Activated T-helper 1 cell treated with anti-CD3 and anti-CD28 coated beads, Interleukin-12 subunit alpha, Interleukin-12 subunit beta, Interleukin-2, Interleukin-4 antibody, amounts not matched to agents 30 ng/mL and 10 ng/mL and 1 ng/mL, durations not matched to agents 14 hours and 24 hours and 36 hours (primary cell): ENCODE measurements at regions not wholly inside any gene's neighbourhood (a gene's known extent, or its start where the extent isn't known, plus 50 kb on each side); places are given as distances from the start of the nearest gene placed in this dataset.
"Not testable (repeated sequence)": the region's sequence is repeated elsewhere in the genome, so short reads cannot be mapped to it uniquely, and the experiment has no call there.

Experiments used
- DNase-seq: peaks from one replicate; pipeline ENCODE4 v3.0.0; 2021; ENCODE audit warnings: low spot score
- H3K27ac Mint-ChIP-seq: one replicate; pipeline ENCODE4 v1.8.0; 2021; ENCODE audit warnings: mild to moderate bottlenecking, mixed read lengths
- H3K27me3 Mint-ChIP-seq: one replicate; pipeline ENCODE4 v1.8.0; 2022; ENCODE audit warnings: mild to moderate bottlenecking, moderate library complexity, mixed read lengths; ENCODE audit not compliant: insufficient read depth
- H3K36me3 Mint-ChIP-seq: one replicate; pipeline ENCODE4 v1.8.0; 2021; ENCODE audit warnings: low read depth, mixed read lengths
- H3K4me1 Mint-ChIP-seq: one replicate; pipeline ENCODE4 v1.8.0; 2021; ENCODE audit warnings: low read depth, mixed read lengths
- H3K4me3 Mint-ChIP-seq: one replicate; pipeline ENCODE4 v1.8.0; 2021; ENCODE audit warnings: mild to moderate bottlenecking, moderate library complexity, mixed read lengths
- H3K9me3 Mint-ChIP-seq: one replicate; pipeline ENCODE4 v1.8.0; 2021; ENCODE audit warnings: mixed read lengths
- intact Hi-C: fragments of 100-400 bp; cut with micrococcal nuclease; formaldehyde crosslinking; loops from one replicate; pipeline ENCODE4 v1.15.1; 2024

DNA sequence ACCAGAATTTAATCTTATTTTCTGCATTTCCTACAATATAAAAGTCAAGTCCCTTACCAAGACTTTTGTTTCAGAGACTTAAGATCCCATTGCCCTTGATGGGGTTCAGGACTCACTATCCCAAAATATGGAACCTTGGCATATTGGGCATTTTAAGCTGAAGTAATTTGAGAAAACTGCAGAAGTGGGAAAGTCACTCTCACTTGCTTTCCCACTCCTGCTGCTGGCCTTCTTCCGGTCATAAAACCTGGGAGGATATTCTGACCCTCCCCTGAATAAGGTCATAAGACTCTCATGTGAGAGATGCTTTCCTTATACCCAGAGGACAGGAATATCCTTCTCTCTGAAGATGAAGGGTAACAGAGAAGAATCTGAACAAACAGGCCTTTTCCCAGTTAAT is 92.8 kb upstream of the IFNGR1 start:
- peaks cover 12% of the 10 kb centered on the region for H3K27me3 Mint-ChIP-seq
- no peaks in the 10 kb centered on the region for H3K9me3 Mint-ChIP-seq
- no peak for DNase-seq
- intact Hi-C loops, result loop anchor here (5.0 to 10.0 kb wide), 3 partner anchors 95 to 793 kb away; partner anchors contain the start of genes IFNGR1 and PERP
- no peaks in the 10 kb centered on the region for H3K36me3 Mint-ChIP-seq
- H3K4me1 Mint-ChIP-seq, result peaks cover 13% of the 10 kb centered on the region
- no peak overlapping the region for H3K27ac Mint-ChIP-seq
- no peak overlapping the region for H3K4me3 Mint-ChIP-seq

DNA sequence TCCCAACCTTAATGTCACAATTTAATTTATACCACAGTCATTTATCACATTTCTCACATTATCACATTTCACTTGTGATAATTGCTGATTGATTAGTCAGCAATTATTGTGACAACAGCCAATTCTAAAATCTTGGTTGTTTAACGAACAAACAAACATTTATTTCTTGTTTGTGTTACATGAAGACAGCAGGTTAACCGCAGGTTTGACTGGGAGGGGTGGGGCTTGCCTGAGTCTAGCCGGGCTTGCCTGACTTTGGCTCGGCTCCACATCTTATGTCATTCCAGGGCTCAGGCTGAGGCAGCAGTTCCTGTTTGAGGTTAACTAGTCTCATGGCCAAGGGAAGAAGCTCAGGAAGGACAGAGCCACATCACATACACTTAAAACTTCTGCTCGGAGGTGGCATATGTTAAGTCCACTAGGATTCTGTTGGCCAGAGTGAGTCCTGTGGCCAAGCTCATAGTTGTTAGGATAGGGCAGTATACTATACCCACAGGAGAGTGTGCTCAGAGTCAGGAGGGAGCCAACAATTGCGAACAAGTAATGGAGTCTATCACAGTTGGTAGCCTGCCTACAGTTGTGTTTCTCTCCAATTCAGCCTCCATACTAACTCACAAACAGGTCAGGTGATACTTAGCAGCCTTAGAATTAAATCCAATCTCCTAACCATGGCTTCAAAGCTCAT is 90.0 kb upstream of the IFNGR1 start:
- intact Hi-C loops, result loop anchor here (1.0 kb wide), 1 partner anchor 38 kb away; no protein-coding TSS in a partner anchor
- peaks cover 9% of the 10 kb centered on the region for H3K27me3 Mint-ChIP-seq
- H3K9me3 Mint-ChIP-seq, result no peaks in the 10 kb centered on the region
- no peaks in the 10 kb centered on the region for H3K36me3 Mint-ChIP-seq
- DNase-seq, result no peak
- H3K4me1 Mint-ChIP-seq, result peaks cover 13% of the 10 kb centered on the region
- H3K27ac Mint-ChIP-seq, result no peak overlapping the region
- H3K4me3 Mint-ChIP-seq, result no peak overlapping the region

DNA sequence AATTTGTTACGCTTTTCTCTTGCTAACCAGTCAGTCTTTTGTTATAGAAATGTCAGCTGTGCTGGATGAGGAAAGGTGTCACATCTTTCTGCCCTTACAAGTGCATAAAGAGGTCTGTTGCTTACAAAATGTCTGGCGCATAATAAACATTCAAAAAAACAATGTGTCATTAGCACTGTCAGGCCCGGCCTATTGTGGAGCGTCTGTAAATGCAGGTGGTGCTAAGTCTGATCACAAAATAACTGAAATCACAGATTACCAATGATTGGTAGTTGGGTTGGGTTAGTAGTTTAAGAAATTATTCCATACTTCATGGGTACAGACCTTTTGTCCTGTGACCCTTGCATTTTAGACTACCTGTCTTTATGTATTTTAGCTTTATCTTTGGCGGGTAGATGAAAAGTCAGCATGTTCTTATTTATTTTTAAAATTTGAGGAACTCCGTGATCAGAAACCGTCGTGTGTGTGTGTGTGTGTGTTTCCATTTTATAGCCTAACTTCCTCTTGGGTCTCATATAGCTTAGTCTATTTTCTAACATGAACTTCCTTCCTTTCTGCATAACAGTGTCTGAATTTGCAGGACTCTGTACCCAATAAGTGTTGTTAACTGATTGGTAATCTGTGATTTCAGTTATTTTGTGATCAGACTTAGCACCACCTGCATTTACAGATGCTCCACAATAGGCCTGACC is 88.1 kb upstream of the IFNGR1 start:
- Mint-ChIP-seq H3K9me3 (no peaks in the 10 kb centered on the region), H3K36me3 (no peaks in the 10 kb centered on the region), H3K4me3 (no peak overlapping the region), H3K27ac (no peak overlapping the region), H3K4me1 (peaks cover 13% of the 10 kb centered on the region), H3K27me3 (peaks cover 8% of the 10 kb centered on the region)
- no peak for DNase-seq
- intact Hi-C loops, result no loop called here

DNA sequence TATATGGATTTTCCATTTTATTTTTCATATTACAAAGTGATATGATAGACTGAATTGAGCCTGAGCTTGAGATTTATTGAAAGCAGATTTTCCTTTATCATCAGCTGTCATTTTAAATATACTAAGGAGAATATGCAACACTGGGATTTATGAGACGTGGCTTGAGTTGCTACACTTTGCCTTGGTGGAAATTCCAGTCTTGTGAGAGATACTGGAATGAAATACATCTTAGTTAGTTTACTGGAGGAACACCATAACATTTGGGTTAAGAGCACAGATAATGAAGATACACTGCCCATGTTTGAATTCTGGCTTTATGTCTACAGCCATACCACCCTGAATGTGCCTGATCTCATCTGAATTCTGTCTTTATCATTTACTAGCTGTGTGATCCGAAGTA is 86.5 kb upstream of the IFNGR1 start:
- no peak for DNase-seq
- no peak overlapping the region for H3K4me3 Mint-ChIP-seq
- H3K27me3 Mint-ChIP-seq, result peaks cover 9% of the 10 kb centered on the region
- H3K4me1 Mint-ChIP-seq, result peaks cover 13% of the 10 kb centered on the region
- no peaks in the 10 kb centered on the region for H3K36me3 Mint-ChIP-seq
- no peak overlapping the region for H3K27ac Mint-ChIP-seq
- no peaks in the 10 kb centered on the region for H3K9me3 Mint-ChIP-seq
- intact Hi-C loops, result no loop called here

DNA sequence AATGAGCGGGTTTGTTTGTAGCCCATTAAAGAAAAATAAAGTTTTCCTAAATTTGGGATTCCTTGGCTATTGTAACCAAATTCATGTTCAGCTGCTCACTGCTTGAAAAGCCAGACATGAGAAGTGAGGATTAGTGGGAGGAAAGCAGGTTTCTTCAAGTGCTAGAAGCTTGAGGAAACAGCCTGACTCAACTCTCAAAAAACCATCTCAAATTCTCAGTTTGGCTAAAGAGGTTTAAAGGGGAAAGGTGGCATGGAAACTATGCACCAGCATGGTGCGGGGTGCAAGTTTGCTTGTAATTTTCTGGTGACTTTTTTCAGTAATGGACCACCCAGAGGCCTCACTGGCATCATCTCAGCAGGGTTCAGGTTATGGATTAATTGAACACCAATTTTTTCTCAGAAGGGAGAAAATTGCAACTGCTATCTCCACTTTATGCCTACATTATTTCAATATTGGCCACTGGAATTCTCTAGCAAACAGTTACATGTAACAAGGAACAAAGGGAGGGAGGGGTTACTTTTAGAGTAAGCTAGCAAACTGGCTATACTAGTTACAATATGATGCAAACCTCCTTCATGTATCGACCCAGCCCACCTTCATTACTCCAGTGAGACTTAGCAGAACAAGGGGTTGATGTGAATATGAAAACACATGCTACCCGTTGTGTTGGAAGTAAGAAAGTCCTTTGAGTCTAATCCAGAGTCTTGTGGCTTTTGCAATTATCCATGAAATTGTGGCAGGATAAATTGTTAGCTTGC is 85.0 kb upstream of the IFNGR1 start:
- Mint-ChIP-seq H3K27me3 (peaks cover 8% of the 10 kb centered on the region), H3K27ac (no peak overlapping the region), H3K4me3 (no peak overlapping the region), H3K36me3 (no peaks in the 10 kb centered on the region), H3K4me1 (peaks cover 4% of the 10 kb centered on the region), H3K9me3 (no peaks in the 10 kb centered on the region)
- intact Hi-C loops, result no loop called here
- DNase-seq, result no peak

DNA sequence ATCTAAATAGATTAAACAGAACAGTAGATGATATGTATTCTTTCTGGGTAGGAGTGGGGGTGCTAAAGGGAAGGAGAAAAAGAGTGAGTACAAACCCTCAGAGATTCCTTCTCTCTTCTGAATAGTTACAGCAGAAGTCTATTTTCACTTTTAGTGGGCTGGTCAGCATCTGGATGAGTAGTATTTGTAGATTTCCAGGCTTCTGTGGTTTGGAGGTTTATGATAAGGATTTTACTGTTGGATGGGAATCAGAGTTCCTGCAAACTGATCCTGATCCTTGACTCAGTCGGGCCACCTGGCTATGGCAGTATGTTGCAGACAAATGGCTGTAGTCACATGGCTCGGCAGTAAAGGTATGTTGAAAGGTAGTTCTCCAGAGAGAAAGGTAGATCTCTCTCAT is 84.3 kb upstream of the IFNGR1 start:
- H3K27me3 Mint-ChIP-seq, result peaks cover 8% of the 10 kb centered on the region
- H3K4me1 Mint-ChIP-seq, result no peaks in the 10 kb centered on the region
- intact Hi-C loops, result no loop called here
- no peak overlapping the region for H3K27ac Mint-ChIP-seq
- no peaks in the 10 kb centered on the region for H3K9me3 Mint-ChIP-seq
- no peak overlapping the region for H3K4me3 Mint-ChIP-seq
- no peaks in the 10 kb centered on the region for H3K36me3 Mint-ChIP-seq
- DNase-seq, result no peak

DNA sequence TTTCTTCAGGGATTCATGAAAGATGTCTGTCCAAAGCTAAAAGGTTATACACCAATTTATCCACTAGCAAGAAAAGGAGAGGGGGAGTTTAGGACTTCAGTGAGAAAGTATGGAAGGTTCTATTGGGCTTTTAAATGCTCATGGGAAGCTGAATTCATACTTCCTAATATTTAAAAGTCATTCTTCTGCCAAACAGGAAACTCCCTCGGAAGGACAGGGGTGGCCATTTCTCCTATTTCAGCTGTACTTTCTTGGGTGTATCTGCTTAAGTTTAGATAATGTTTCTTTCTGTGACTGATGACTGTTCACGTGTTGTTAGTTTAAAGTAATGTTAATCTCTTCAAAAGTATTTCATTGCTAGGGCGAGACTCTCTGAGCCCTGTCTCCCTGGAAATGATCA is 80.5 kb upstream of the IFNGR1 start:
- no peaks in the 10 kb centered on the region for H3K9me3 Mint-ChIP-seq

DNA sequence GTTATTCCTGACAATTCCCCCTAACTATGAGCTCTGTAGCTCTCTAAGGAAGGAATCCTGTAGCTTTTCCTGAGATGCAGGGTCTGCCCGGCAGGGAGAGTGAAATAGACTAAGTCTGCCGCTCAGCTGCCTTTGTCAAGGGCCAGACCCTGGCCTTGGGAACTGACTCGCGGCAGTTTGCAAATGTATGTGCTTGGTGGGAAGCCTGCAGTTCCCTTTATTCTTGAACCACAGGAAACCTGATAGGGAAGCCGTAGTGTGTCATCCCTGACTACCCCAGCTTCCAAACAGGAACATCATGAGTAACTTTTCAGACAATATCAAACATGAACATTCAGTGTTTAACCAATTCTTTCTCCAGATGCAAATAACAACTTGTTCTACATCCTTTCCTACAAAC is 78.7 kb upstream of the IFNGR1 start:
- no peak overlapping the region for H3K4me3 Mint-ChIP-seq
- H3K9me3 Mint-ChIP-seq, result no peaks in the 10 kb centered on the region
- DNase-seq, result no peak
- no peak overlapping the region for H3K27ac Mint-ChIP-seq
- intact Hi-C loops, result no loop called here
- peaks cover 7% of the 10 kb centered on the region for H3K27me3 Mint-ChIP-seq
- peaks cover 3% of the 10 kb centered on the region for H3K36me3 Mint-ChIP-seq
- H3K4me1 Mint-ChIP-seq, result no peaks in the 10 kb centered on the region

More for the DNA sequence above, 80.5 kb upstream of the IFNGR1 start:
- Mint-ChIP-seq H3K4me3 (no peak overlapping the region), H3K27me3 (peaks cover 10% of the 10 kb centered on the region), H3K27ac (no peak overlapping the region), H3K36me3 (no peaks in the 10 kb centered on the region), H3K4me1 (no peaks in the 10 kb centered on the region)
- intact Hi-C loops, result no loop called here
- DNase-seq, result no peak

DNA sequence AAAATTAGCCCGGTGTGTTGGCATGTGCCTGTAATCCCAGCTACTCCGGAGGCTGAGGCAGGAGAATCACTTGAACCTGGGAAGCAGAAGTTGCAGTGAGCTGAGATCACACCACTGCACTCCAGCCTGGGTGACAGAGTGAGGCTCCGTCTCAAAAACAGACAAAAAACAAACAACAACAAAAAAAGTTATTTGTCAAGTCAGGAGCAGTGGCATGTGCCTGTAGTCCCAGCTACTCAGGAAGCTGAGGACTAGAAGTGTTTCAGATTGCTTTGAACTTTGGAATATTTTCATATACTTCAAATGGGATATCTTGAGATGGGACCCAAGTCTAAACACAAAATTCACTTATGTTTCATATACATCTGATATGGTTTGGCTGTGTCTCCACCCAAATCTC is 73.1 kb upstream of the IFNGR1 start:
- H3K27me3 Mint-ChIP-seq, intact Hi-C loops, H3K36me3 Mint-ChIP-seq, H3K9me3 Mint-ChIP-seq, H3K27ac Mint-ChIP-seq, H3K4me3 Mint-ChIP-seq, H3K4me1 Mint-ChIP-seq, DNase-seq: not testable (repeated sequence)

DNA sequence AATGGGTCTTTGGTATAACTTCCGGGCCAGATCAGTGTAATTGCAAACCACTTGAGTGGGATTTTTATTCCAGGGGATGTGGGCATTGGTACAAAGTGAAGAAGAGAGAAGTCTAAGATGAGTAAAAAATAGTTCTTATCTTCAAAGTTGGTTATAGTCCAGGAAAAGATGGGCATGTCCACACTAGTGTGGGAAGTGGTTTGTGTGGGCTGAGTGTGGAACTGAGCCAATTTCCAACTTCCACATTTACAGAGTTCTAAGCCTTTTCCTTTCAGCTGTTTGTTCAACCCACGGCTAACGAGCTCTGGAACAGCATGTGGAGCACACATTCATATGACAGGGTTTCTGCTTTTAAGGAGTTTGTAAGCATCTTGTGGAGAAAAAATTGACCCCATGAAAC is 72.3 kb upstream of the IFNGR1 start:
- Mint-ChIP-seq H3K36me3 (peaks cover 3% of the 10 kb centered on the region), H3K27ac (no peak overlapping the region), H3K4me1 (peaks cover 8% of the 10 kb centered on the region), H3K9me3 (no peaks in the 10 kb centered on the region), H3K27me3 (peaks cover 5% of the 10 kb centered on the region), H3K4me3 (no peak overlapping the region)
- DNase-seq, result no peak
- intact Hi-C loops, result no loop called here

DNA sequence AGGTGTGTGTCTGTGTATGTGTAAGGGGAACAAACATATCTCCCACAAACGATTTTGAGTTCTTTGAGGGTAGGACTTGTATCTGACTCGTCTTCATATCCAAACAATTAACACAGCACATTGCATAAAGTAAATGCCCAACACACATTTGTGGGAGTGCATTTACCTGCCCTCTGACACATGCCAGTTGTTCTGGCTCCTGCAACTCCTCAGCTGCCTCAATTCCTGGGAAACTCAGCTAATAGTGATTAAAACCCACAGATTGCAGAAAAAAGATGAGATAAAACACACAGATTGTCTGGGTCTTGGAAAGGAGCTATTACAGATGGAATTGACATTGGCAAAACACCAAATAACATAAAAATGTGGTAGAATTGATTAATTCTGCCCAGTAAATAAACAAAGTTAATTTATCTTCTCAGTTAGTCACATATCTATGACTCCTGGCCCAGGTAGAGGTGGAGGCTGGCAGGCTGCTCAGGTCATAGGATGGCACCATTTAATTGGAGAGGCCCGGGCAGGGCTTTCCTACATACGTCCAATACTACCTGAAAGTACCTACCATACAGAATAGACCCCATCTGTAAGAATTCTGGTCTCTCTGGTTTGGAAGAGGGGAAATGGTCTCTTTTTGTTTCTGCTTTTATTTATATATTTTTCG is 71.5 kb upstream of the IFNGR1 start:
- Mint-ChIP-seq H3K36me3 (peaks cover 3% of the 10 kb centered on the region), H3K27ac (no peak overlapping the region), H3K9me3 (no peaks in the 10 kb centered on the region), H3K4me1 (peaks cover 8% of the 10 kb centered on the region), H3K4me3 (no peak overlapping the region), H3K27me3 (peaks cover 5% of the 10 kb centered on the region)
- intact Hi-C loops, result no loop called here
- no peak for DNase-seq

DNA sequence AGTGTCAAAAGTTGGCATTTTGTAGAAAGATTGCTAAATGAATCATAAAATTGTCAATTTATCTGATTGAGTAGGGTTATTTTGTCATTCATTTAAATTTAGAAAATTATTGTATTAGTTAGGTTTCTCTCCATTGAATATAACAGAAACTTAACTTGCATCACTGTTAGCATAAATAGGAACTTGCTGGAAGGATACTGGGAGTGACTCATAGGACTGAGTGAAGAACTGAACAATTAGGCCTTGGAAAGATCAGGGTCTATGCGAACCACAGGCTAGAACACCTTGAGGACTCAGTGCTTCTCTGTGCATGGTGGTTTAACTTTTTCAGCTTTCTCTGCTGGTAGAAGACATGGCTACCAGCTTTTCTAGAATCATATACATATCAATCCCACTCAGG is 67.7 kb upstream of the IFNGR1 start:
- intact Hi-C loops, result no loop called here
- Mint-ChIP-seq H3K27ac (no peak overlapping the region), H3K4me3 (no peak overlapping the region), H3K9me3 (no peaks in the 10 kb centered on the region), H3K36me3 (no peaks in the 10 kb centered on the region), H3K4me1 (peaks cover 15% of the 10 kb centered on the region), H3K27me3 (peaks cover 9% of the 10 kb centered on the region)
- DNase-seq, result no peak

DNA sequence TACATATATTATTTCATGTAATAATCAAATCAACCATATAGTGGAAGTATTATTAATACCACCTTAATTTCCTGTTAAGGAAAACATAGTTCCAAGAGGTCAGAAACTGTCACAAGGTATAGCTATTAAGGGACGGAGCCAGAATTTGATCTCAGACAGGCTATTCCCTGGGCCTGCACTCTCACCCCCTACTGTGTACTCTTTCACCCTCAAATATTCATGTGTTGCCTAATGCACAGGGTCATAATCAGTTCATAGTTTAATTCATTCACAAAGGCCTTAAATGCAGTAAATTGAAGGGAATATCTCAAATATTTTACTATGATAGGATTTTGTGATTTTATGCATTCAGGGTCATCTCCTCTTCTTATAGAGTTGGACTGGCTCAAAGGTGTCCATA is 67.2 kb upstream of the IFNGR1 start:
- peaks cover 13% of the 10 kb centered on the region for H3K4me1 Mint-ChIP-seq
- H3K27ac Mint-ChIP-seq, result no peak overlapping the region
- H3K4me3 Mint-ChIP-seq, result no peak overlapping the region
- no peaks in the 10 kb centered on the region for H3K9me3 Mint-ChIP-seq
- intact Hi-C loops, result no loop called here
- no peak for DNase-seq
- H3K36me3 Mint-ChIP-seq, result no peaks in the 10 kb centered on the region
- H3K27me3 Mint-ChIP-seq, result peaks cover 9% of the 10 kb centered on the region
